Right lobe of liver (tissue), 6 donors: ENCODE measurements at regions not wholly inside any gene's neighbourhood (a gene's known extent, or its start where the extent isn't known, plus 50 kb on each side); places are given as distances from the start of the nearest gene placed in this dataset.

Experiments used
- ATAC-seq, 4 donors: fragments of 200-7000 bp; cut with Tn5 transposase; one replicate each; pipeline ENCODE4 v1.9.1; 2020; ENCODE audit warnings: mild to moderate bottlenecking in 4 of 4, moderate library complexity in 4 of 4
- DNase-seq, 3 donors: peaks; one replicate each; pipeline ENCODE4 v3.0.0-alpha.2; 2020
- H3K27ac ChIP-seq, 3 donors: fragments of 200-600 bp; one replicate each; pipeline ENCODE4 v1.8.0; 2022
- H3K27me3 ChIP-seq, 2 donors: fragments of 200-600 bp; one replicate each; pipeline ENCODE4 v1.8.0; 2022
- H3K36me3 ChIP-seq, 4 donors: fragments of 200-600 bp; sonication (generic) in 1 of 4; one replicate each; pipeline versions ENCODE4 v1.5.1 to v1.8.0; 2017 to 2022; ENCODE audit warnings: control low read depth in 1 of 4
- H3K4me1 ChIP-seq, 4 donors: fragments of 200-600 bp; sonication (generic) in 1 of 4; one replicate each; pipeline versions ENCODE4 v1.5.1 to v1.8.0; 2017 to 2022; ENCODE audit warnings: control low read depth in 1 of 4
- H3K4me3 ChIP-seq, 3 donors: fragments of 200-600 bp; one replicate each; pipeline ENCODE4 v1.8.0; 2022
- H3K9me3 ChIP-seq, 4 donors: fragments of 200-600 bp; sonication (generic) in 1 of 4; one replicate each; pipeline versions ENCODE4 v1.5.1 to v1.8.0; 2017 to 2022; ENCODE audit warnings: control low read depth in 1 of 4
- CTCF ChIP-seq, 4 donors: fragments of 200-600 bp in 3 of 4; fragments of 450-650 bp in 1 of 4; IDR thresholded peaks; one replicate each; pipeline versions ENCODE4 v1.5.1 to v1.8.0; 2016 to 2022; ENCODE audit warnings: antibody characterized with exemption in 4 of 4, mild to moderate bottlenecking in 2 of 4
- POLR2A ChIP-seq: fragments of 450-650 bp; IDR thresholded peaks from one replicate; pipeline ENCODE4 v1.6.1; 2017; ENCODE audit warnings: antibody characterized with exemption, mild to moderate bottlenecking
- WGBS: methylation state at CpG from one replicate; pipeline ENCODE4 v1.1.6; 2018; ENCODE audit warnings: low coverage, low lambda C conversion rate; ENCODE audit not compliant: insufficient coverage; ENCODE audit errors: missing lambda C conversion rate; 5-methylcytosine and 5-hydroxymethylcytosine counted together
- intact Hi-C, 2 donors: fragments of 100-400 bp; cut with DNase I; formaldehyde crosslinking; loops; one replicate each; pipeline versions ENCODE4 v1.11.2 to v1.14.1; 2022
- donor health status: DM: no; HTN: yes; CAD: no.
- donor health status: DM: no; HTN: no; CAD: no.
- donor health status: DM: no; HTN: no; CAD: no.
- donor health status: DM: no; HTN: yes; CAD: no.
- donor health status: DM: no; HTN: yes; CAD: no.

- ATAC-seq = no peak
- intact Hi-C loops = no loop called here
Observed at GRCh38 chr7:17230099-17230807, 68.2 kb upstream of the AHR start.

GRCh38 chr7:17233603-17234002, 64.8 kb upstream of the AHR start:
- H3K27ac ChIP-seq = no peak overlapping the region
- peaks cover 0 to 3% (median 0%) of the 10 kb centered on the region in 4 donors for H3K4me1 ChIP-seq
- WGBS = 65% methylated on average over 2 of the region's 2 CpGs
- DNase-seq (no peak), ATAC-seq (no peak)
- H3K27me3 ChIP-seq = no peaks in the 10 kb centered on the region
- no peaks in the 10 kb centered on the region for H3K9me3 ChIP-seq
- no peak overlapping the region for H3K4me3 ChIP-seq
- H3K36me3 ChIP-seq = no peaks in the 10 kb centered on the region
- intact Hi-C loops = no loop called here
- no peak for TF ChIP-seq CTCF (IDR thresholded peaks at IDR 0.05)
- no peak for TF ChIP-seq POLR2A

More at GRCh38 chr7:17230099-17230807, 68.2 kb upstream of the AHR start:
- Histone ChIP-seq H3K4me1 (no peaks in the 10 kb centered on the region), H3K9me3 (no peaks in the 10 kb centered on the region), H3K27ac (no peak overlapping the region), H3K27me3 (no peaks in the 10 kb centered on the region), H3K36me3 (no peaks in the 10 kb centered on the region), H3K4me3 (no peak overlapping the region)
- no peak for DNase-seq
- no peak for TF ChIP-seq POLR2A
- TF ChIP-seq CTCF (IDR thresholded peaks at IDR 0.05) = no peak
- WGBS = 80% methylated on average over 2 of the region's 2 CpGs

- intact Hi-C loops = no loop called here
- Histone ChIP-seq H3K4me1 (peaks cover 0 to 7% (median 0%) of the 10 kb centered on the region in 4 donors), H3K9me3 (no peaks in the 10 kb centered on the region), H3K4me3 (no peak overlapping the region), H3K27me3 (no peaks in the 10 kb centered on the region), H3K27ac (no peak overlapping the region), H3K36me3 (no peaks in the 10 kb centered on the region)
- WGBS = 58% methylated on average over 2 of the region's 2 CpGs
- TF ChIP-seq CTCF (IDR thresholded peaks at IDR 0.05) (no peak), POLR2A (no peak)
- ATAC-seq (no peak), DNase-seq (no peak)
Observed at GRCh38 chr7:17234030-17234397, 64.4 kb upstream of the AHR start.

GRCh38 chr7:17234398-17235031, 63.9 kb upstream of the AHR start:
- Histone ChIP-seq H3K4me3 (no peak overlapping the region), H3K27me3 (no peaks in the 10 kb centered on the region), H3K4me1 (peaks cover 0 to 12% (median 0%) of the 10 kb centered on the region in 4 donors), H3K36me3 (no peaks in the 10 kb centered on the region), H3K9me3 (no peaks in the 10 kb centered on the region), H3K27ac (no peak overlapping the region)
- DNase-seq (no peak), ATAC-seq (peak; percentile 44 to 81 (median 62))
- intact Hi-C loops = no loop called here
- no peak for TF ChIP-seq CTCF (IDR thresholded peaks at IDR 0.05)
- no peak for TF ChIP-seq POLR2A
- 54% methylated on average over 10 of the region's 10 CpGs for WGBS
